ENCODE measurements at regions not wholly inside any gene's neighbourhood (a gene's known extent, or its start where the extent isn't known, plus 50 kb on each side); places are given as distances from the start of the nearest gene placed in this dataset.

GRCh38 chr5:89628876-89629635 lies 746.1 kb upstream of the MEF2C start:
- H3K9ac ChIP-seq: no peak overlapping the region
- H3K9me3 ChIP-seq: 0 out of 2 replicates have a peak, but pooled peaks cover 4% of the 10 kb centered on the region
- no peak overlapping the region for H3K4me3 ChIP-seq
- no peaks in the 10 kb centered on the region for H3K4me1 ChIP-seq
- no peak overlapping the region for H3K27ac ChIP-seq
- no peaks in the 10 kb centered on the region for H3K36me3 ChIP-seq
- H3K4me2 ChIP-seq: no peak overlapping the region
- no peak for TF ChIP-seq Cebpa-rat (IDR thresholded peaks at IDR 0.05)
- H3K27me3 ChIP-seq: no peaks in the 10 kb centered on the region
- H4K20me1 ChIP-seq: no peaks in the 10 kb centered on the region

- Histone ChIP-seq H3K9me3 (no peaks in the 10 kb centered on the region; the same call in 1 of the 2 replicates), H3K4me2 (no peak overlapping the region), H3K36me3 (no peaks in the 10 kb centered on the region), H4K20me1 (no peaks in the 10 kb centered on the region), H3K27ac (no peak overlapping the region), H3K9ac (no peak overlapping the region), H3K4me1 (no peaks in the 10 kb centered on the region), H3K4me3 (no peak overlapping the region), H3K27me3 (no peaks in the 10 kb centered on the region)
- no peak for TF ChIP-seq Cebpa-rat (IDR thresholded peaks at IDR 0.05)
Observed at GRCh38 chr5:89615839-89616518, 733.0 kb upstream of the MEF2C start.

- Histone ChIP-seq H3K4me2 (no peak overlapping the region), H3K4me3 (no peak overlapping the region), H3K9me3 (no peaks in the 10 kb centered on the region), H4K20me1 (no peaks in the 10 kb centered on the region), H3K27me3 (no peaks in the 10 kb centered on the region), H3K4me1 (no peaks in the 10 kb centered on the region), H3K27ac (no peak overlapping the region), H3K9ac (no peak overlapping the region), H3K36me3 (no peaks in the 10 kb centered on the region)
- TF ChIP-seq Cebpa-rat (IDR thresholded peaks at IDR 0.05): no peak
Observed at GRCh38 chr5:89613222-89613956, 730.4 kb upstream of the MEF2C start.

GRCh38 chr5:89606939-89607534 lies 724.1 kb upstream of the MEF2C start:
- Histone ChIP-seq H3K27ac (no peak overlapping the region), H3K4me2 (no peak overlapping the region)

GRCh38 chr5:89604342-89604741 lies 721.4 kb upstream of the MEF2C start:
- H3K36me3 ChIP-seq: no peaks in the 10 kb centered on the region
- no peaks in the 10 kb centered on the region for H4K20me1 ChIP-seq
- no peak overlapping the region for H3K27ac ChIP-seq
- no peak for TF ChIP-seq Cebpa-rat (IDR thresholded peaks at IDR 0.05)
- no peaks in the 10 kb centered on the region for H3K4me1 ChIP-seq
- no peak overlapping the region for H3K4me2 ChIP-seq
- no peaks in the 10 kb centered on the region for H3K9me3 ChIP-seq
- H3K4me3 ChIP-seq: no peak overlapping the region
- no peak overlapping the region for H3K9ac ChIP-seq
- no peaks in the 10 kb centered on the region for H3K27me3 ChIP-seq

More at GRCh38 chr5:89606939-89607534, 724.1 kb upstream of the MEF2C start:
- Histone ChIP-seq H4K20me1 (no peaks in the 10 kb centered on the region), H3K27me3 (no peaks in the 10 kb centered on the region), H3K4me3 (no peak overlapping the region), H3K9me3 (no peaks in the 10 kb centered on the region), H3K36me3 (no peaks in the 10 kb centered on the region), H3K9ac (no peak overlapping the region), H3K4me1 (no peaks in the 10 kb centered on the region)
- TF ChIP-seq Cebpa-rat (IDR thresholded peaks at IDR 0.05): no peak

GRCh38 chr5:89601880-89602279 lies 718.9 kb upstream of the MEF2C start:
- no peaks in the 10 kb centered on the region for H3K4me1 ChIP-seq
- H3K4me2 ChIP-seq: no peak overlapping the region
- H3K36me3 ChIP-seq: no peaks in the 10 kb centered on the region
- H4K20me1 ChIP-seq: no peaks in the 10 kb centered on the region
- no peak overlapping the region for H3K4me3 ChIP-seq
- TF ChIP-seq Cebpa-rat (IDR thresholded peaks at IDR 0.05): no peak
- no peaks in the 10 kb centered on the region for H3K27me3 ChIP-seq
- H3K9ac ChIP-seq: no peak overlapping the region
- no peak overlapping the region for H3K27ac ChIP-seq
- H3K9me3 ChIP-seq: no peaks in the 10 kb centered on the region

- TF ChIP-seq Cebpa-rat (IDR thresholded peaks at IDR 0.05): no peak
Observed at GRCh38 chr5:89597878-89598277, 714.9 kb upstream of the MEF2C start.

GRCh38 chr5:89596821-89597220 lies 713.8 kb upstream of the MEF2C start:
- H3K4me2 ChIP-seq: no peak overlapping the region
- no peaks in the 10 kb centered on the region for H3K27me3 ChIP-seq
- no peaks in the 10 kb centered on the region for H3K9me3 ChIP-seq
- H3K9ac ChIP-seq: no peak overlapping the region
- no peaks in the 10 kb centered on the region for H4K20me1 ChIP-seq
- H3K27ac ChIP-seq: no peak overlapping the region
- no peak overlapping the region for H3K4me3 ChIP-seq
- no peaks in the 10 kb centered on the region for H3K4me1 ChIP-seq
- TF ChIP-seq Cebpa-rat (IDR thresholded peaks at IDR 0.05): no peak
- no peaks in the 10 kb centered on the region for H3K36me3 ChIP-seq

More at GRCh38 chr5:89597878-89598277, 714.9 kb upstream of the MEF2C start:
- H3K9me3 ChIP-seq: no peaks in the 10 kb centered on the region
- H3K4me2 ChIP-seq: no peak overlapping the region
- H3K36me3 ChIP-seq: no peaks in the 10 kb centered on the region
- no peaks in the 10 kb centered on the region for H3K27me3 ChIP-seq
- no peak overlapping the region for H3K9ac ChIP-seq
- no peaks in the 10 kb centered on the region for H3K4me1 ChIP-seq
- H4K20me1 ChIP-seq: no peaks in the 10 kb centered on the region
- H3K27ac ChIP-seq: no peak overlapping the region
- no peak overlapping the region for H3K4me3 ChIP-seq

- Histone ChIP-seq H3K36me3 (no peaks in the 10 kb centered on the region), H3K4me2 (no peak overlapping the region), H4K20me1 (no peaks in the 10 kb centered on the region), H3K9ac (no peak overlapping the region), H3K4me3 (no peak overlapping the region), H3K9me3 (peaks cover 13% of the 10 kb centered on the region), H3K4me1 (no peaks in the 10 kb centered on the region), H3K27me3 (no peaks in the 10 kb centered on the region), H3K27ac (no peak overlapping the region)
- TF ChIP-seq Cebpa-rat (IDR thresholded peaks at IDR 0.05): no peak
Observed at GRCh38 chr5:89595056-89595455, 712.1 kb upstream of the MEF2C start.
